BJ (cell line): ENCODE measurements at regions not wholly inside any gene's neighbourhood (a gene's known extent, or its start where the extent isn't known, plus 50 kb on each side); places are given as distances from the start of the nearest gene placed in this dataset.

Experiments used
- CTCF ChIA-PET: fragments of 350-600 bp; formaldehyde crosslinking; extraction: SDS; loops from one replicate; lab custom pipeline; 2021; ENCODE audit warnings: antibody characterized with exemption, inconsistent platforms; lab: Yijun Ruan, JAX
- POLR2A ChIA-PET: fragments of 300-600 bp; sonication (Branson Sonifier 250); formaldehyde crosslinking; extraction: SDS; loops from one replicate; lab custom pipeline; 2021; ENCODE audit warnings: antibody characterized with exemption; lab: Charles Lee
- DNase-seq: peaks from one replicate; pipeline ENCODE4 v3.0.0-alpha.2; 2011; ENCODE audit warnings: low read depth
- H3K27me3 ChIP-seq: 2 replicates; pipeline ENCODE4 v1.6.0; 2011; ENCODE audit warnings: low read length; ENCODE audit not compliant: control insufficient read depth, insufficient read depth
- H3K36me3 ChIP-seq: 2 replicates; pipeline ENCODE4 v1.5.1; 2011; ENCODE audit warnings: low read length; ENCODE audit not compliant: control insufficient read depth, insufficient read depth
- H3K4me3 ChIP-seq: 2 replicates; pipeline ENCODE4 v1.5.1; 2011; ENCODE audit warnings: low read depth, mild to moderate bottlenecking, control low read depth, low read length
- TF ChIP-seq, protein P1 (sequence below): IDR thresholded peaks from 2 replicates; pipeline ENCODE4 v1.5.1; 2011; ENCODE audit warnings: low read depth, mild to moderate bottlenecking, control low read depth, inconsistent platforms, low read length, moderate library complexity; ENCODE audit not compliant: insufficient read depth

DNA sequence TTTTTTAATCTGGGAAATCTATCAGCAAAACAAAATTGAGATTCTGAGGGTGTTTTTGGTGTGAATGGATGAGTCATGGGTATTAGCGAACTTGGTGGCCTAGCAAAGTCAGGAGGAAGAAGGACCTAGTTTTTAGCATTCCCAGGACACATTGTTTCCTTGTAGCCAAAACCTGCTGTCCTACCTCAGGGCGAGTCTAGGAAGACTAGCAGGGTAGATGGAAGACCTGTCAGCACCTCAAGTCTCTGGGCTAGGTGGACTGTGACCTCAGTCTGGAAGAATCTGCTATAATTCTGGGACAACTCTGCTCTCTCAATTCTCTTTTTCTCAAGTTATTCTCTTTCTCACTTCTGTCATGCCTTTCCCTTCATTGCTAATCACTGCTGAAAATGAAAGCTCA is 1399.3 kb upstream of the LRRTM1 start:
- CTCF ChIA-PET = no interaction called here
- TF ChIP-seq, protein P1, sequence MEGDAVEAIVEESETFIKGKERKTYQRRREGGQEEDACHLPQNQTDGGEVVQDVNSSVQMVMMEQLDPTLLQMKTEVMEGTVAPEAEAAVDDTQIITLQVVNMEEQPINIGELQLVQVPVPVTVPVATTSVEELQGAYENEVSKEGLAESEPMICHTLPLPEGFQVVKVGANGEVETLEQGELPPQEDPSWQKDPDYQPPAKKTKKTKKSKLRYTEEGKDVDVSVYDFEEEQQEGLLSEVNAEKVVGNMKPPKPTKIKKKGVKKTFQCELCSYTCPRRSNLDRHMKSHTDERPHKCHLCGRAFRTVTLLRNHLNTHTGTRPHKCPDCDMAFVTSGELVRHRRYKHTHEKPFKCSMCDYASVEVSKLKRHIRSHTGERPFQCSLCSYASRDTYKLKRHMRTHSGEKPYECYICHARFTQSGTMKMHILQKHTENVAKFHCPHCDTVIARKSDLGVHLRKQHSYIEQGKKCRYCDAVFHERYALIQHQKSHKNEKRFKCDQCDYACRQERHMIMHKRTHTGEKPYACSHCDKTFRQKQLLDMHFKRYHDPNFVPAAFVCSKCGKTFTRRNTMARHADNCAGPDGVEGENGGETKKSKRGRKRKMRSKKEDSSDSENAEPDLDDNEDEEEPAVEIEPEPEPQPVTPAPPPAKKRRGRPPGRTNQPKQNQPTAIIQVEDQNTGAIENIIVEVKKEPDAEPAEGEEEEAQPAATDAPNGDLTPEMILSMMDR = no peak
- POLR2A ChIA-PET = no interaction called here
- no peak overlapping the region for H3K4me3 ChIP-seq
- no peak for DNase-seq
- H3K36me3 ChIP-seq = no peaks in the 10 kb centered on the region
- H3K27me3 ChIP-seq = no peaks in the 10 kb centered on the region

DNA sequence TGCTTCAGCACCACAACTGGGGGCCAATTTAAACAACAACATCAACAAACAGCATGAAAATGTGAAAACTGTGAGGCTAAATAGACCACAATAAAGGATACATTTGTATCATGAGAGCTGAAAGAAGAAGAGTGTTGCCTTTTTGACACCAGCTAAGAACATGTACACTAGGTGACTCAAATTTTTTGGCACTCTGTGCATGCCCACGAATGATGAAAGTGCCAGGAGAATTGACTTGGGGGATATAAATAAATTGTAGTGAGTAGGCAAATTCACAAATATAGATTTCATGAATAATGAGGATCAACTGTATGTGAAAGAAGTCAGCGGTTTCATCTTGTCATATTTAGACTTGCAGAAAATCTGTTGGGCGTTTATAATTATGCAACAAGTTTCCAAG is 1388.0 kb upstream of the LRRTM1 start:
- no peak for DNase-seq
- Histone ChIP-seq H3K4me3 (no peak overlapping the region), H3K27me3 (no peaks in the 10 kb centered on the region), H3K36me3 (no peaks in the 10 kb centered on the region)
- CTCF ChIA-PET = no interaction called here
- POLR2A ChIA-PET = no interaction called here
- TF ChIP-seq, protein P1 = no peak

DNA sequence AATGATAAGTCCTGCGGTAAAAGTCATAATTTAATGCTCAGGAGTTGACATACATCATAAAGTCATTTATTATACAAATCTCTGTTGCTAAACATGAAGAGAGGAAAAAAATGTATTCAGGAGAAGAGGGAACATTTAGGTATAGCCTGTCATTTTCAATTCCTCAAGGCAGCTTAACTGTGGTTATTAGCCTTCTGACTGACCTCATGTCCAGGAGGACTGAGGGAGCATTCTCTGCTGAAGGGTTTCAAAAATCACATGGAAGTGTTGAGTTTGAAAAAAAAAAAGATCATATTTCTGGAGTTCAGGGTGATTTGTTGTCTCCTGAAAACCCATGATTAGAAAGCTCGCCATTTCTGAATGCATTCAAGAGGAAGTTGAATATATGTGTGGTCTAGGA is 1371.1 kb upstream of the LRRTM1 start:
- Histone ChIP-seq H3K36me3 (no peaks in the 10 kb centered on the region), H3K27me3 (no peaks in the 10 kb centered on the region), H3K4me3 (no peak overlapping the region)
- ChIA-PET CTCF (no interaction called here), POLR2A (no interaction called here)
- TF ChIP-seq, protein P1 = no peak
- no peak for DNase-seq

DNA sequence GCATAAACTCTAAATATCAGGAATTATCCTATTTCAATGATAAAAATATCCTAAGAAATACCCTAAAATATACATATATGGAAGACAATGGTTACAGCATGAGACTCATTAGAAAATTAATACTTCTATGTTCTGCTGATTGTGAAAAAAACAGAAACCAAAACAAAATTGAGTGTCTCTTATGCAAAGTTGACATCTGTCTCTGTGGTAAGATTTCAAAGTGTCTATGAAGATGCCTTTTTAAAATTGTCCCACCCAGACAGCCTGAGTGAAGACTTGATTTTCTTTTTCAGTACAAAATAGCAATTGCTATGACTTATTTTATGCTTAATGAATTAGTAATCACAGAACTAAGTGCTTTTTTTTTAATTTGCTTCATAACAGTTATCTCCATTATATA is 1368.4 kb upstream of the LRRTM1 start:
- ChIA-PET CTCF (no interaction called here), POLR2A (no interaction called here)
- TF ChIP-seq, protein P1 = no peak
- H3K27me3 ChIP-seq = no peaks in the 10 kb centered on the region
- H3K4me3 ChIP-seq = no peak overlapping the region
- no peak for DNase-seq
- H3K36me3 ChIP-seq = no peaks in the 10 kb centered on the region

DNA sequence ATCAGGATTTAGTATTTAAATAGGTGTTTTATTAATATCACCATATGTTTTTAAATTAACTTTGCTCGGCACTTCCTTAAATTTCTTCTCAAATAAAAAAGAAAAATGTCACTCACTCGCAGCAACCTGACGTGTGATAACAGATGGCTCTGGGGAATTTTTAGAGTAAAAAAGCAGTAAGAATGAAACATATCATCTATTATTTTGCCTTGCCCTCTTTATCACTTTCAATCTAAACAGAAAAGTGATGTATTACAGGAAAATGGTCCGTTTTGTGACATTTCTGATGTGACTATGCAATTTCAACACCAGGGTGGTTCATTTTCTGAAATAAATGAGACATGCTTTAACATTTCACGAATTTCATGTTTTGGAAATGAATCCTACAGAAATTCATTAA is 1368.0 kb upstream of the LRRTM1 start:
- DNase-seq = no peak
- CTCF ChIA-PET = no interaction called here
- TF ChIP-seq, protein P1 = no peak
- Histone ChIP-seq H3K36me3 (no peaks in the 10 kb centered on the region), H3K4me3 (no peak overlapping the region), H3K27me3 (no peaks in the 10 kb centered on the region)
- POLR2A ChIA-PET = no interaction called here
